IgD-negative memory B cell (primary cell): ENCODE measurements at regions not wholly inside any gene's neighbourhood (a gene's known extent, or its start where the extent isn't known, plus 50 kb on each side); places are given as distances from the start of the nearest gene placed in this dataset.

Experiments
- H3K27ac Mint-ChIP-seq, 3 donors: one replicate each; pipeline ENCODE4 v1.8.0; 2020 to 2022; ENCODE audit warnings: mild to moderate bottlenecking in 3 of 3, mixed read lengths in 3 of 3, moderate library complexity in 1 of 3
- H3K27me3 Mint-ChIP-seq: one replicate; pipeline ENCODE4 v1.8.0; 2021; ENCODE audit warnings: mixed read lengths
- H3K36me3 Mint-ChIP-seq: one replicate; pipeline ENCODE4 v1.8.0; 2020; ENCODE audit warnings: mild to moderate bottlenecking, mixed read lengths
- H3K4me1 Mint-ChIP-seq, 3 donors: one replicate each; pipeline ENCODE4 v1.8.0; 2020 to 2022; ENCODE audit warnings: mixed read lengths in 3 of 3, mild to moderate bottlenecking in 1 of 3
- H3K4me3 Mint-ChIP-seq, 4 donors: one replicate each; pipeline ENCODE4 v1.8.0; 2020 to 2022; ENCODE audit warnings: mild to moderate bottlenecking in 4 of 4, mixed read lengths in 4 of 4, moderate library complexity in 3 of 4
- H3K9me3 Mint-ChIP-seq, 3 donors: one replicate each; pipeline ENCODE4 v1.8.0; 2020 to 2021; ENCODE audit warnings: mixed read lengths in 3 of 3, mild to moderate bottlenecking in 1 of 3

GRCh38 chr2:105598829-105599698, 145.6 kb upstream of the NCK2 start:
- Mint-ChIP-seq H3K9me3 (no peaks in the 10 kb centered on the region), H3K4me3 (no peak overlapping the region), H3K4me1 (peaks cover 0 to 2% (median 2%) of the 10 kb centered on the region in 3 donors), H3K27ac (no peak overlapping the region), H3K27me3 (peaks cover 5% of the 10 kb centered on the region), H3K36me3 (no peaks in the 10 kb centered on the region)

- H3K4me1 Mint-ChIP-seq: peaks cover 0 to 2% (median 2%) of the 10 kb centered on the region in 3 donors
- peaks cover 5% of the 10 kb centered on the region for H3K27me3 Mint-ChIP-seq
- H3K4me3 Mint-ChIP-seq: peak overlapping the region in 1 of 4 donors; percentile 28
- no peaks in the 10 kb centered on the region for H3K9me3 Mint-ChIP-seq
- H3K36me3 Mint-ChIP-seq: no peaks in the 10 kb centered on the region
- no peak overlapping the region for H3K27ac Mint-ChIP-seq
Measured at GRCh38 chr2:105597806-105598803, 146.6 kb upstream of the NCK2 start.

- no peak overlapping the region for H3K4me3 Mint-ChIP-seq
- peaks cover 5% of the 10 kb centered on the region for H3K27me3 Mint-ChIP-seq
- H3K36me3 Mint-ChIP-seq: no peaks in the 10 kb centered on the region
- H3K4me1 Mint-ChIP-seq: peaks cover 0 to 2% (median 2%) of the 10 kb centered on the region in 3 donors
- H3K9me3 Mint-ChIP-seq: no peaks in the 10 kb centered on the region
- no peak overlapping the region for H3K27ac Mint-ChIP-seq
Measured at GRCh38 chr2:105597011-105597805, 147.5 kb upstream of the NCK2 start.

DNA sequence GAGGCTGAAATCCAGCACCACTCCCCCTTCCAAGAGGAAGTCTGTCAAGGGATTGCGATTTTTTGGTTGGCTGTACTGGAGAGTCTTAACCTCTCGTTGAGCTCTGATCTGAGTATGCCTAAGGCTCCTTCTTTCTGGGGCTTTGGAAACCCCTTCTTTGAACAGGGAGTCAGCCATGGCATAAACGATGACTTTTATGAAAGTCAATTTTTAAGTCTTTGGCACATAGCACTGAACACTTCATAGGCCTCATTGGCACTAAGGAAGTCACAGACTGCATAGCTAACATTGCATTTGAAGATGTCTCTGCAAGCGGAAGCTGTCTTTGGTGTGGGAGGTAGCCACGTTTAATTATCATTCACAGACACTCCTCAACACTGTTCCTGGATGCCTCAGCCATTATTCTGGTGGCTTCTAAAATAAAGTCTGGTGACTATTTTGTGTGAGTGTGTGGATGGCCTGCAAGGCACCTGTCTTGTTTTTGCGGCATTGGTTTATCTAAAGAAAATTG, 148.2 kb upstream of the NCK2 start:
- H3K9me3 Mint-ChIP-seq: no peaks in the 10 kb centered on the region
- H3K27ac Mint-ChIP-seq: no peak overlapping the region
- H3K36me3 Mint-ChIP-seq: no peaks in the 10 kb centered on the region
- no peak overlapping the region for H3K4me3 Mint-ChIP-seq
- H3K27me3 Mint-ChIP-seq: peaks cover 5% of the 10 kb centered on the region
- H3K4me1 Mint-ChIP-seq: peaks cover 0 to 2% (median 2%) of the 10 kb centered on the region in 3 donors

GRCh38 chr2:105595536-105595935, 149.2 kb upstream of the NCK2 start:
- Mint-ChIP-seq H3K4me3 (no peak overlapping the region), H3K9me3 (peaks cover 0 to 2% (median 0%) of the 10 kb centered on the region in 3 donors), H3K27me3 (peaks cover 5% of the 10 kb centered on the region), H3K4me1 (peaks cover 0 to 2% (median 2%) of the 10 kb centered on the region in 3 donors), H3K27ac (no peak overlapping the region), H3K36me3 (no peaks in the 10 kb centered on the region)

DNA sequence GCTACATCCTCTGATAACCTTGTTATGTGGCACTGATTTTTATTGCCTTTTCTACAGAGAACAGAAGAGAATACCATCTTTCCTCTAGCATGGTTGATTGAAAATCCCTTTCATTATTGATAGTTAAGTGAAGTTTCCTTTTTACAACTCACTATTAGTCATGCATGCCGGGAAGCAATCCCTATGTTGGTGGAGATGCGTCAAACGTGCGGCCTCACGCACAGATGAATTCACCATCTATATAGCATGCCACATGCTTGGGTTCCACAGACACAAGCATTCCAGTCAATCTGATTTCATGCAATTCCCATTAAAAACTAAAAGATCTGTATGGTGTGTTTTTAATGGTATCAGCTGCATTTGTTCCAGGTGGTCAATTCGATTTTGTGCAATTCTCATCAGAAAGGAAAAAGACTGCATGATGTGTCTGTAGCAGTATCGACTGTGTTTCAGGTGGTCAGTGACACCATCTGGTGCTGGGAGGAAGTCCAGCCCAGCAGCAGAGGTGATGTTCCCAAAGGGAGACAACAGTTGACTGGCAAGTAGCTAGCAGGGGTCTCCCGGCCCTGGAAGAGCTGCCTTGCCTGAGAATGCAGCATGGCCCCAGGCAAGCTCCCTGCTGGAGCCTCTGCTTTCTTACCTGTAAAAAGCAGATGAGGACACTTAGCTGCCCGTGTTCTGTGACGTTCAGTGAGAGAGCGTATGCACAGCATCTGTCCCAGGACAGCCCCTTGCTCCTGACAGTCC, 151.3 kb upstream of the NCK2 start:
- Mint-ChIP-seq H3K36me3 (no peaks in the 10 kb centered on the region), H3K4me1 (peaks cover 0 to 2% (median 2%) of the 10 kb centered on the region in 3 donors), H3K27ac (no peak overlapping the region), H3K4me3 (no peak overlapping the region), H3K9me3 (peaks cover 3 to 12% (median 6%) of the 10 kb centered on the region in 3 donors), H3K27me3 (peaks cover 6% of the 10 kb centered on the region)

- no peaks in the 10 kb centered on the region for H3K36me3 Mint-ChIP-seq
- H3K27ac Mint-ChIP-seq: peak overlapping the region in 1 of 3 donors; percentile 4
- H3K9me3 Mint-ChIP-seq: peaks cover 5 to 20% (median 13%) of the 10 kb centered on the region in 3 donors
- no peak overlapping the region for H3K4me3 Mint-ChIP-seq
- H3K4me1 Mint-ChIP-seq: peaks cover 0 to 2% (median 2%) of the 10 kb centered on the region in 3 donors
- H3K27me3 Mint-ChIP-seq: peaks cover 7% of the 10 kb centered on the region
Measured at GRCh38 chr2:105592288-105592687, 152.4 kb upstream of the NCK2 start.

- Mint-ChIP-seq H3K4me3 (no peak overlapping the region), H3K27ac (no peak overlapping the region), H3K36me3 (no peaks in the 10 kb centered on the region), H3K9me3 (peaks cover 5 to 22% (median 13%) of the 10 kb centered on the region in 3 donors), H3K27me3 (peaks cover 7% of the 10 kb centered on the region), H3K4me1 (peaks cover 0 to 2% (median 0%) of the 10 kb centered on the region in 3 donors)
Measured at GRCh38 chr2:105590780-105591660, 153.7 kb upstream of the NCK2 start.

DNA sequence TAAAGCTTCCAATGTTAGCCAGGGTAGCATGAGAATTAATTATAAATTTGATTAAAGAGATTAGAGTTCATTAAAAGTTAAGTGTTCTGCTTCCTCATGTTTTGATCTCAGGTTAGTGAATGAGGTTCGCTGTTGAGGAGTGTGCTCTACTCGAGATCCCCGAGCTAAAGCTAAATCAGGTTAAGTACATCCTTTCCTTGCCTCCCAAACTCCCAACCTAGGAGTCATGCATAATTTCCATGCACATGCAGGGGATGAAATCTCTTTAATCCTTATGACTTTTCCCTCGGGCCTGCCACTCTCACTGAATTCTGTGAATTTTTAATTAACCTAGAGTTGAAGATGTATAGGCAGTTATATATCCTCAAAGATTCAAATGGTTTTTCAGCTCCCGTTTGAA, 156.1 kb upstream of the NCK2 start:
- H3K36me3 Mint-ChIP-seq: no peaks in the 10 kb centered on the region
- H3K4me3 Mint-ChIP-seq: no peak overlapping the region
- no peak overlapping the region for H3K27ac Mint-ChIP-seq
- H3K4me1 Mint-ChIP-seq: no peaks in the 10 kb centered on the region
- H3K9me3 Mint-ChIP-seq: peaks cover 5 to 22% (median 13%) of the 10 kb centered on the region in 3 donors
- peaks cover 7% of the 10 kb centered on the region for H3K27me3 Mint-ChIP-seq

DNA sequence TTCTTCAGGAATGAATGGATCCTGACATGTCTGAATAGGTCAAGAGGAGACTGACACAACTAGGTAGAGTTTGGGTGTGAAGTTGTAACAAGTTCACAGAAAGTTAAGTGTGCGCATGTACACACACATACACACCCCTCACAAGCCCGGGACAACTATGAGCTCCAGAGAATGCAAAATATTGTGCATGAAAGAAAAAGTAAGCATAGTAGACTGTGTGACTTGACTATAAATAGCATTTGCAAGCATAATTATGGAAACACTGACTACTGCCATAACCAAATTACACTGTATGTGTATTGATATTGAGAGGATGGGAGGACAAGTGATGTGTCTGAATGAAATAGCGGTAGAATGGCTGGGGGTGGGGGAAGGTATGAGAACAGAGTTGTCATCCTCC, 157.1 kb upstream of the NCK2 start:
- Mint-ChIP-seq H3K9me3 (peaks cover 5 to 22% (median 13%) of the 10 kb centered on the region in 3 donors), H3K4me3 (no peak overlapping the region), H3K36me3 (no peaks in the 10 kb centered on the region), H3K27me3 (peaks cover 9% of the 10 kb centered on the region), H3K4me1 (no peaks in the 10 kb centered on the region), H3K27ac (peak overlapping the region in 1 of 3 donors; percentile 8)

- Mint-ChIP-seq H3K4me3 (no peak overlapping the region), H3K27me3 (peaks cover 13% of the 10 kb centered on the region), H3K9me3 (peaks cover 4 to 18% (median 10%) of the 10 kb centered on the region in 3 donors), H3K4me1 (no peaks in the 10 kb centered on the region), H3K27ac (peak overlapping the region in 1 of 3 donors; percentile 12), H3K36me3 (no peaks in the 10 kb centered on the region)
Measured at GRCh38 chr2:105584435-105585010, 160.2 kb upstream of the NCK2 start.

GRCh38 chr2:105582952-105583660, 161.6 kb upstream of the NCK2 start:
- H3K36me3 Mint-ChIP-seq: no peaks in the 10 kb centered on the region
- H3K27me3 Mint-ChIP-seq: peaks cover 9% of the 10 kb centered on the region
- H3K27ac Mint-ChIP-seq: no peak overlapping the region
- H3K4me3 Mint-ChIP-seq: no peak overlapping the region
- peaks cover 2 to 7% (median 4%) of the 10 kb centered on the region in 3 donors for H3K9me3 Mint-ChIP-seq
- H3K4me1 Mint-ChIP-seq: no peaks in the 10 kb centered on the region
